Suprapubic skin (tissue), 4 donors: ENCODE measurements at regions not wholly inside any gene's neighbourhood (a gene's known extent, or its start where the extent isn't known, plus 50 kb on each side); places are given as distances from the start of the nearest gene placed in this dataset.

Source experiments
- CTCF ChIP-seq, 2 donors: fragments of 200-600 bp in 1 of 2; fragments of 450-650 bp in 1 of 2; sonication (generic) in 1 of 2; IDR thresholded peaks; one replicate each; pipeline ENCODE4 v1.5.1; 2016 to 2019; ENCODE audit warnings: antibody characterized with exemption in 2 of 2, mild to moderate bottlenecking in 1 of 2, moderate library complexity in 1 of 2
- EP300 ChIP-seq: sonication (generic); formaldehyde crosslinking; IDR thresholded peaks from one replicate; pipeline ENCODE4 v1.6.1; 2017; ENCODE audit warnings: antibody characterized with exemption
- POLR2A ChIP-seq, 2 donors: fragments of 450-650 bp; IDR thresholded peaks; one replicate each; pipeline ENCODE4 v1.6.1; 2017; ENCODE audit warnings: antibody characterized with exemption in 2 of 2, mild to moderate bottlenecking in 2 of 2, moderate library complexity in 2 of 2
- POLR2AphosphoS5 ChIP-seq, 3 donors: sonication (generic); formaldehyde crosslinking; IDR thresholded peaks; one replicate each; pipeline ENCODE4 v1.6.1; 2017; ENCODE audit warnings: antibody characterized with exemption in 3 of 3

- TF ChIP-seq CTCF (IDR thresholded peaks at IDR 0.05) (no peak), POLR2AphosphoS5 (IDR thresholded peaks at IDR 0.05) (no peak), EP300 (no peak), POLR2A (IDR thresholded peaks at IDR 0.05) (no peak)
These were observed 251.1 kb upstream of the RMST start for GRCh38 chr12:97211416-97211930.
